Cardiac muscle cell (in vitro differentiated cells and primary cell): ENCODE measurements at regions not wholly inside any gene's neighbourhood (a gene's known extent, or its start where the extent isn't known, plus 50 kb on each side); places are given as distances from the start of the nearest gene placed in this dataset.

Experiments
- DNase-seq, 2 donors: peaks; one replicate each; pipeline versions ENCODE4 v3.0.0 to v3.0.0-alpha.2; 2010 to 2017; ENCODE audit warnings: low read depth in 1 of 2, low spot score in 1 of 2
- H3K27ac ChIP-seq: fragments of 200-600 bp; sonication (generic); 2 replicates; pipeline ENCODE4 v1.5.1; 2016
- H3K27me3 ChIP-seq: fragments of 200-600 bp; sonication (generic); 2 replicates; pipeline ENCODE4 v1.6.0; 2016; ENCODE audit warnings: control low read depth
- H3K36me3 ChIP-seq: fragments of 200-600 bp; sonication (generic); 2 replicates; pipeline ENCODE4 v1.5.1; 2016; ENCODE audit warnings: control low read depth
- H3K4me1 ChIP-seq: fragments of 200-600 bp; sonication (generic); 2 replicates; pipeline ENCODE4 v1.8.1; 2017; ENCODE audit warnings: low read depth, mild to moderate bottlenecking, mixed run types
- H3K4me3 ChIP-seq: fragments of 200-600 bp; sonication (generic); 2 replicates; pipeline ENCODE4 v1.5.1; 2016; ENCODE audit warnings: mild to moderate bottlenecking
- H3K9me3 ChIP-seq: fragments of 200-600 bp; sonication (generic); 2 replicates; pipeline ENCODE4 v1.5.1; 2017; ENCODE audit warnings: low read depth, mild to moderate bottlenecking, control low read depth
- TF ChIP-seq, protein P1 (sequence below): IDR thresholded peaks from 2 replicates; pipeline ENCODE4 v1.5.1; 2012; ENCODE audit warnings: low read depth, mild to moderate bottlenecking, low read length

DNA sequence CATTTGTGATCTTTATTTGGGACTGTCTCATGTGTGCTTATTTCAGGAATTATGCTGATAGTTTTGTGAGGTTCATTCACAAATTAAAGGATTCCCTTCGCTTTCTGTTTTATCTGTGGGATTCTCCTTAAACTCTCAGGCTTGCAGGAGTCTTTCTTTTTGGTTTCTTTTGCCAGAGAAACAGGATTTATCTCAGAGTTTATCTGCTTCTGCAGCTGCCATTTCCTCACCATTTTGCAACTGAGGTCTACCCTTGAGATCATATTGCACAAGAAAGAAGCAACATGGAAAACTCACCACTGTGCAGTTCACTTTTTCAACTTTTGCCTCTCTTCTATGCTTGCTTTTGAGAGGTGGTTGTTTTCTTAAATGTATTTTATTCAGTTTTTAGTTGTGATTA lies 201.0 kb downstream of the PRL start:
- Histone ChIP-seq H3K27me3 (no peaks in the 10 kb centered on the region), H3K27ac (no peak overlapping the region)
- TF ChIP-seq, protein P1, sequence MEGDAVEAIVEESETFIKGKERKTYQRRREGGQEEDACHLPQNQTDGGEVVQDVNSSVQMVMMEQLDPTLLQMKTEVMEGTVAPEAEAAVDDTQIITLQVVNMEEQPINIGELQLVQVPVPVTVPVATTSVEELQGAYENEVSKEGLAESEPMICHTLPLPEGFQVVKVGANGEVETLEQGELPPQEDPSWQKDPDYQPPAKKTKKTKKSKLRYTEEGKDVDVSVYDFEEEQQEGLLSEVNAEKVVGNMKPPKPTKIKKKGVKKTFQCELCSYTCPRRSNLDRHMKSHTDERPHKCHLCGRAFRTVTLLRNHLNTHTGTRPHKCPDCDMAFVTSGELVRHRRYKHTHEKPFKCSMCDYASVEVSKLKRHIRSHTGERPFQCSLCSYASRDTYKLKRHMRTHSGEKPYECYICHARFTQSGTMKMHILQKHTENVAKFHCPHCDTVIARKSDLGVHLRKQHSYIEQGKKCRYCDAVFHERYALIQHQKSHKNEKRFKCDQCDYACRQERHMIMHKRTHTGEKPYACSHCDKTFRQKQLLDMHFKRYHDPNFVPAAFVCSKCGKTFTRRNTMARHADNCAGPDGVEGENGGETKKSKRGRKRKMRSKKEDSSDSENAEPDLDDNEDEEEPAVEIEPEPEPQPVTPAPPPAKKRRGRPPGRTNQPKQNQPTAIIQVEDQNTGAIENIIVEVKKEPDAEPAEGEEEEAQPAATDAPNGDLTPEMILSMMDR, result no peak

DNA sequence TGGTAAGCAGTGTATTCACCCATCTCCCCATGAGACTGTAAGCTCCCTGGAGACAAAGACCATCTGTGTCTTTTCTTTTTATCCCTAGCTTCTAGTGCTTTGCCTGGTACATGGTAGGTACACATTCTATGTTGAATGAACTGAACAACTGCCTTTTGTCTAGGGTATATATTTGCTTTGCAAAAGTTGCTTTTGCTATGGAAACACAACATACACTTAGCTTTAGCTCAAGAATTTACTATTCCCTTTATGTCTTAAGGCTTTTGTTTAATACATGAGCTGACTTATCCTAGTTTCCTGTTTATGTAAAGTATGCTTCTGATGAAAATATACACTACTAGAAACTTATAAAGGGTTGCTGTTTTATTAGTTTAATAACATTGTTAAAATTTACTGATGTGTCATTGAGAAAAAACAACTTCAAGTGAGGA lies 198.2 kb downstream of the PRL start:
- DNase-seq, result no peak

More for the DNA sequence above, 201.0 kb downstream of the PRL start:
- H3K4me1 ChIP-seq, result no peaks in the 10 kb centered on the region
- DNase-seq, result peak in 1 of 2 donors; percentile 83
- no peaks in the 10 kb centered on the region for H3K9me3 ChIP-seq
- no peak overlapping the region for H3K4me3 ChIP-seq
- no peaks in the 10 kb centered on the region for H3K36me3 ChIP-seq

DNA sequence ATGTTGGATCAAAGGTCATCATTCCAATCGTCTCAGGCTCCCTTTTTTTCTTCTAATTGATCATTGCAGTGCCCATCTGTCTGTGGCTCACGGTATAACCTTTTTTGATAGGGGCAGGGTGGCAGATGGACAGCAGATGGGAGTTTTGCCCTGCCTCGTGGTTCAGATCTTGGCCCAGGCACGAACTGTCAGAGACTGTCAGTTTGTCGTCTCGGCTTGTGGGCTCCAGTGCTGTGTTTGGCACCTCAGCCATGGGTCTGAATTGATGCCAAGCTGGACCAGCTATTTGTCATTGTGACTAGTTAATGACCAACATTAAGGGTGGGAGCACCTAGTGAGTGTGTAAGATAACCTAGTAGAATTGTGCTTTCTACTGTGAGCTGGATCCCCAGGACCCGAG lies 197.6 kb downstream of the PRL start:
- H3K4me1 ChIP-seq, result no peaks in the 10 kb centered on the region
- no peak for DNase-seq
- H3K27ac ChIP-seq, result no peak overlapping the region
- TF ChIP-seq, protein P1, result no peak
- H3K27me3 ChIP-seq, result no peaks in the 10 kb centered on the region
- no peak overlapping the region for H3K4me3 ChIP-seq
- H3K9me3 ChIP-seq, result no peaks in the 10 kb centered on the region
- no peaks in the 10 kb centered on the region for H3K36me3 ChIP-seq

More for the DNA sequence above, 198.2 kb downstream of the PRL start:
- Histone ChIP-seq H3K4me1 (no peaks in the 10 kb centered on the region), H3K9me3 (no peaks in the 10 kb centered on the region), H3K4me3 (no peak overlapping the region), H3K36me3 (no peaks in the 10 kb centered on the region), H3K27me3 (no peaks in the 10 kb centered on the region), H3K27ac (no peak overlapping the region)
- TF ChIP-seq, protein P1, result no peak

- no peak overlapping the region for H3K27ac ChIP-seq
- H3K36me3 ChIP-seq, result no peaks in the 10 kb centered on the region
- H3K9me3 ChIP-seq, result no peaks in the 10 kb centered on the region
- no peaks in the 10 kb centered on the region for H3K4me1 ChIP-seq
- DNase-seq, result no peak
- H3K27me3 ChIP-seq, result no peaks in the 10 kb centered on the region
- no peak overlapping the region for H3K4me3 ChIP-seq
- TF ChIP-seq, protein P1, result no peak
Observed at GRCh38 chr6:22099923-22100322, 196.9 kb downstream of the PRL start.

GRCh38 chr6:22101163-22101562 lies 195.7 kb downstream of the PRL start:
- H3K4me1 ChIP-seq, result no peaks in the 10 kb centered on the region
- TF ChIP-seq, protein P1, result no peak
- H3K27me3 ChIP-seq, result no peaks in the 10 kb centered on the region
- no peak overlapping the region for H3K4me3 ChIP-seq
- no peak overlapping the region for H3K27ac ChIP-seq
- DNase-seq, result peak in 1 of 2 donors; percentile 73
- no peaks in the 10 kb centered on the region for H3K36me3 ChIP-seq
- H3K9me3 ChIP-seq, result no peaks in the 10 kb centered on the region

GRCh38 chr6:22102671-22103070 lies 194.2 kb downstream of the PRL start:
- TF ChIP-seq, protein P1, result no peak
- Histone ChIP-seq H3K9me3 (no peaks in the 10 kb centered on the region), H3K27ac (no peak overlapping the region), H3K27me3 (no peaks in the 10 kb centered on the region), H3K4me1 (no peaks in the 10 kb centered on the region), H3K36me3 (no peaks in the 10 kb centered on the region), H3K4me3 (no peak overlapping the region)
- DNase-seq, result no peak
